ENCODE measurements at regions not wholly inside any gene's neighbourhood (a gene's known extent, or its start where the extent isn't known, plus 50 kb on each side); places are given as distances from the start of the nearest gene placed in this dataset.

GRCh38 chr4:19401301-19402080, 850.2 kb upstream of the SLIT2 start:
- DNase-seq (ENCODE audit: low spot score), result no peak

GRCh38 chr4:19400820-19401219, 850.9 kb upstream of the SLIT2 start:
- DNase-seq (ENCODE audit: low spot score), result no peak

GRCh38 chr4:19399001-19399400, 852.7 kb upstream of the SLIT2 start:
- DNase-seq (ENCODE audit: low spot score), result peak; percentile 4

GRCh38 chr4:19386786-19387185, 864.9 kb upstream of the SLIT2 start:
- no peak for DNase-seq (ENCODE audit: low spot score)

GRCh38 chr4:19382993-19383756, 868.5 kb upstream of the SLIT2 start:
- no peak for DNase-seq (ENCODE audit: low spot score)

GRCh38 chr4:19381068-19381467, 870.6 kb upstream of the SLIT2 start:
- DNase-seq (ENCODE audit: low spot score), result peak; percentile 14

GRCh38 chr4:19380600-19380999, 871.1 kb upstream of the SLIT2 start:
- no peak for DNase-seq (ENCODE audit: low spot score)

GRCh38 chr4:19379191-19379708, 872.5 kb upstream of the SLIT2 start:
- no peak for DNase-seq (ENCODE audit: low spot score)

- no peak for DNase-seq (ENCODE audit: low spot score)
Measured at GRCh38 chr4:19375931-19376330, 875.8 kb upstream of the SLIT2 start.

GRCh38 chr4:19375136-19375804, 876.4 kb upstream of the SLIT2 start:
- DNase-seq (ENCODE audit: low spot score), result no peak

GRCh38 chr4:19372390-19372789, 879.3 kb upstream of the SLIT2 start:
- DNase-seq (ENCODE audit: low spot score), result no peak

- DNase-seq (ENCODE audit: low spot score), result no peak
Measured at GRCh38 chr4:19368800-19369199, 882.9 kb upstream of the SLIT2 start.

GRCh38 chr4:19366916-19367315, 884.8 kb upstream of the SLIT2 start:
- DNase-seq (ENCODE audit: low spot score), result no peak

GRCh38 chr4:19358015-19358414, 893.7 kb upstream of the SLIT2 start:
- DNase-seq (ENCODE audit: low spot score), result no peak

- DNase-seq (ENCODE audit: low spot score), result no peak
Measured at GRCh38 chr4:19349416-19349815, 902.3 kb upstream of the SLIT2 start.

- DNase-seq (ENCODE audit: low spot score), result no peak
Measured at GRCh38 chr4:19348746-19349145, 903.0 kb upstream of the SLIT2 start.

- DNase-seq (ENCODE audit: low spot score), result no peak
Measured at GRCh38 chr4:19346636-19347035, 905.1 kb upstream of the SLIT2 start.

- no peak for DNase-seq (ENCODE audit: low spot score)
Measured at GRCh38 chr4:19329631-19330030, 922.1 kb upstream of the SLIT2 start.

- DNase-seq (ENCODE audit: low spot score), result no peak
Measured at GRCh38 chr4:19329077-19329476, 922.6 kb upstream of the SLIT2 start.

GRCh38 chr4:19327364-19327763, 924.3 kb upstream of the SLIT2 start:
- no peak for DNase-seq (ENCODE audit: low spot score)

GRCh38 chr4:19324184-19324583, 927.5 kb upstream of the SLIT2 start:
- no peak for DNase-seq (ENCODE audit: low spot score)

- DNase-seq (ENCODE audit: low spot score), result no peak
Measured at GRCh38 chr4:19319607-19320006, 932.1 kb upstream of the SLIT2 start.

GRCh38 chr4:19317377-19317776, 934.3 kb upstream of the SLIT2 start:
- DNase-seq (ENCODE audit: low spot score), result no peak
